IMR-90 (cell line): ENCODE measurements at regions not wholly inside any gene's neighbourhood (a gene's known extent, or its start where the extent isn't known, plus 50 kb on each side); places are given as distances from the start of the nearest gene placed in this dataset.
A peak's percentile ranks its signal among the peaks of the same experiment; 100 is the strongest.

Source experiments
- ATAC-seq: fragments of 200-7000 bp; cut with Tn5 transposase; 2 replicates; pipeline ENCODE4 v1.9.1; 2020; ENCODE audit warnings: low read depth, mild to moderate bottlenecking, moderate library complexity
- BruUV-seq: library from RNA; stranded (reverse); fragments of 400-500 nt; replicated peaks from 2 replicates; lab custom pipeline; 2021; lab: Mats Ljungman, UMichigan
- CTCF ChIA-PET: fragments of 300-600 bp; formaldehyde crosslinking; extraction: SDS; loops from one replicate; lab custom pipeline; 2021; ENCODE audit warnings: antibody characterized with exemption; lab: Yijun Ruan, JAX
- POLR2A ChIA-PET: fragments of 300-600 bp; sonication (Branson Sonifier 250); formaldehyde crosslinking; loops from one replicate; lab custom pipeline; 2022; ENCODE audit warnings: antibody characterized with exemption; ENCODE audit not compliant: unreplicated experiment; lab: Charles Lee
- DNase-seq: peaks from one replicate; pipeline ENCODE4 v3.0.0; 2013
- H2AFZ ChIP-seq: replicated peaks from 2 replicates; pipeline ENCODE3; 2013; ENCODE audit warnings: low read length, mild to moderate bottlenecking; ENCODE audit not compliant: poor library complexity
- H2AK5ac ChIP-seq: 2 replicates; pipeline ENCODE4 v1.6.1; 2013; ENCODE audit warnings: low read depth, low read length, inconsistent platforms
- H2AK9ac ChIP-seq: replicated peaks from 2 replicates; pipeline ENCODE3; 2013; ENCODE audit warnings: mild to moderate bottlenecking, low read depth, low read length, moderate library complexity; ENCODE audit not compliant: poor library complexity
- H2BK120ac ChIP-seq: 2 replicates; pipeline ENCODE4 v1.6.1; 2013; ENCODE audit warnings: low read depth, low read length, inconsistent platforms
- H2BK15ac ChIP-seq: 3 replicates; pipeline ENCODE4 v1.6.1; 2013; ENCODE audit warnings: low read depth, low read length, inconsistent platforms
- H2BK20ac ChIP-seq: 2 replicates; pipeline ENCODE4 v1.6.1; 2013; ENCODE audit warnings: low read depth, mild to moderate bottlenecking, inconsistent platforms, low read length, moderate library complexity
- H2BK5ac ChIP-seq: 2 replicates; pipeline ENCODE4 v1.6.1; 2013; ENCODE audit warnings: mild to moderate bottlenecking, low read depth, low read length, inconsistent platforms; ENCODE audit not compliant: poor library complexity, severe bottlenecking
- H3K14ac ChIP-seq: replicated peaks from 2 replicates; pipeline ENCODE4 v1.6.1; 2013; ENCODE audit warnings: low read depth, low read length, inconsistent platforms
- H3K18ac ChIP-seq: 2 replicates; pipeline ENCODE4 v1.6.1; 2013; ENCODE audit warnings: low read depth, low read length, control low read depth
- H3K23ac ChIP-seq: 2 replicates; pipeline ENCODE4 v1.6.1; 2013; ENCODE audit warnings: low read depth, low read length, inconsistent platforms
- H3K27ac ChIP-seq: 2 replicates; pipeline ENCODE4 v1.5.1; 2013; ENCODE audit warnings: mild to moderate bottlenecking, control low read depth, low read length; ENCODE audit not compliant: insufficient read depth
- H3K27me3 ChIP-seq: 2 replicates; pipeline ENCODE4 v1.6.1; 2013; ENCODE audit warnings: low read length; ENCODE audit not compliant: control insufficient read depth, insufficient read depth
- H3K36me3 ChIP-seq: 2 replicates; pipeline ENCODE4 v1.6.1; 2013; ENCODE audit warnings: low read length, mixed read lengths; ENCODE audit not compliant: control insufficient read depth, insufficient read depth
- H3K4ac ChIP-seq: 2 replicates; pipeline ENCODE4 v1.6.1; 2013; ENCODE audit warnings: low read depth, low read length, inconsistent platforms
- H3K4me1 ChIP-seq: 2 replicates; pipeline ENCODE4 v1.6.1; 2013; ENCODE audit warnings: low read length, mixed read lengths; ENCODE audit not compliant: control insufficient read depth, insufficient read depth
- H3K4me2 ChIP-seq: 2 replicates; pipeline ENCODE4 v1.6.1; 2013; ENCODE audit warnings: low read depth, mild to moderate bottlenecking, control low read depth, low read length, moderate library complexity
- H3K4me3 ChIP-seq: 2 replicates; pipeline ENCODE4 v1.5.1; 2013; ENCODE audit warnings: low read depth, mild to moderate bottlenecking, control low read depth, low read length, moderate library complexity; ENCODE audit not compliant: insufficient read depth
- H3K56ac ChIP-seq: 2 replicates; pipeline ENCODE4 v1.6.1; 2013; ENCODE audit warnings: low read length, inconsistent platforms; ENCODE audit not compliant: insufficient read depth; ENCODE audit errors: extremely low read depth
- H3K79me1 ChIP-seq, 2 experiments: 2 replicates each; pipeline ENCODE4 v1.6.1; 2013; ENCODE audit warnings: low read length in 2 of 2, inconsistent platforms in 1 of 2, low read depth in 1 of 2
- H3K9ac ChIP-seq: 2 replicates; pipeline ENCODE4 v1.6.1; 2013; ENCODE audit warnings: low read depth, low read length, control low read depth
- H3K9me1 ChIP-seq: 2 replicates; pipeline ENCODE4 v1.6.1; 2013; ENCODE audit warnings: low read length, inconsistent platforms; ENCODE audit not compliant: insufficient read depth
- H3K9me3 ChIP-seq: 2 replicates; pipeline ENCODE4 v1.6.1; 2013; ENCODE audit warnings: low read length; ENCODE audit not compliant: control insufficient read depth, insufficient read depth
- H4K20me1 ChIP-seq: 2 replicates; pipeline ENCODE4 v1.6.1; 2013; ENCODE audit warnings: low read length, inconsistent platforms; ENCODE audit not compliant: insufficient read depth
- H4K5ac ChIP-seq: 2 replicates; pipeline ENCODE4 v1.6.1; 2013; ENCODE audit warnings: mild to moderate bottlenecking, low read depth, low read length, control low read depth
- H4K8ac ChIP-seq, 2 experiments: 2 replicates each; pipeline ENCODE4 v1.6.1; 2013; ENCODE audit warnings: low read depth in 2 of 2, low read length in 2 of 2, control low read depth in 1 of 2, inconsistent platforms in 1 of 2
- H4K91ac ChIP-seq: 2 replicates; pipeline ENCODE4 v1.6.1; 2013; ENCODE audit warnings: low read depth, low read length, inconsistent platforms; ENCODE audit not compliant: insufficient read depth
- BHLHE40 ChIP-seq: fragments of 150-350 bp; IDR thresholded peaks from 2 replicates; pipeline ENCODE4 v1.6.1; 2016; ENCODE audit warnings: mild to moderate bottlenecking, low read depth, low read length
- CEBPB ChIP-seq: IDR thresholded peaks from 2 replicates; pipeline ENCODE4 v1.6.1; 2012; ENCODE audit warnings: low read depth, low read length, improper control_type of control experiment
- CHD1 ChIP-seq: IDR thresholded peaks from 2 replicates; pipeline ENCODE4 v1.6.1; 2012; ENCODE audit warnings: low read depth, low read length, improper control_type of control experiment
- FOS ChIP-seq: fragments of 150-350 bp; IDR thresholded peaks from 2 replicates; pipeline ENCODE4 v1.6.1; 2016; ENCODE audit warnings: low read depth, low read length
- MAZ ChIP-seq: IDR thresholded peaks from 2 replicates; pipeline ENCODE4 v1.6.1; 2012; ENCODE audit warnings: low read depth, mild to moderate bottlenecking, low read length, improper control_type of control experiment, moderate library complexity, borderline replicate concordance
- MXI1 ChIP-seq: IDR thresholded peaks from 2 replicates; pipeline ENCODE4 v1.6.1; 2012; ENCODE audit warnings: low read depth, mild to moderate bottlenecking, low read length, moderate library complexity, borderline replicate concordance
- NFE2L2 ChIP-seq: fragments of 150-350 bp; IDR thresholded peaks from 2 replicates; pipeline ENCODE4 v1.6.1; 2016; ENCODE audit warnings: low read depth, mild to moderate bottlenecking, low read length
- POLR2A ChIP-seq: IDR thresholded peaks from 2 replicates; pipeline ENCODE4 v1.6.1; 2012; ENCODE audit warnings: mild to moderate bottlenecking, low read depth, low read length
- RAD21 ChIP-seq: IDR thresholded peaks from 2 replicates; pipeline ENCODE4 v1.6.1; 2012; ENCODE audit warnings: low read length, improper control_type of control experiment
- RCOR1 ChIP-seq: IDR thresholded peaks from 2 replicates; pipeline ENCODE4 v1.6.1; 2012; ENCODE audit warnings: mild to moderate bottlenecking, low read length, improper control_type of control experiment; ENCODE audit not compliant: insufficient replicate concordance
- RFX5 ChIP-seq: IDR thresholded peaks from 2 replicates; pipeline ENCODE4 v1.8.0; 2012; ENCODE audit warnings: low read depth, mild to moderate bottlenecking, low read length, moderate library complexity
- SMC3 ChIP-seq: fragments of 150-350 bp; IDR thresholded peaks from 2 replicates; pipeline ENCODE4 v1.6.1; 2016; ENCODE audit warnings: low read depth, mild to moderate bottlenecking, antibody characterized with exemption, low read length, moderate library complexity
- WGBS, 2 experiments: methylation state at CpG; one replicate each; pipeline versions ENCODE4 v1.1.5 to v1.1.7; 2013; ENCODE audit warnings: missing lambda C conversion rate in 2 of 2; ENCODE audit not compliant: insufficient read length in 1 of 2; ENCODE audit errors: extremely low coverage in 2 of 2; 5-methylcytosine and 5-hydroxymethylcytosine counted together
- dilution Hi-C: fragments of 300-500 bp; cut with HindIII; formaldehyde crosslinking; loops from one replicate; pipeline ENCODE4 v1.14.3; 2018; ENCODE audit warnings: low sequenced_read_pairs; ENCODE audit not compliant: unreplicated experiment
- in situ Hi-C: fragments of 300-500 bp; cut with MboI; formaldehyde crosslinking; loops from 3 replicates; pipeline ENCODE4 v1.14.3; 2019; ENCODE audit warnings: low sequenced_read_pairs, inconsistent platforms, mixed read lengths
- intact Hi-C: fragments of 100-400 bp; cut with micrococcal nuclease; formaldehyde crosslinking; loops from 2 replicates; pipeline ENCODE4 v1.10.0; 2022
- TF ChIP-seq, protein P1 (sequence below): conservative IDR thresholded peaks from 2 replicates; pipeline ENCODE4 v1.5.1; 2012; ENCODE audit warnings: mild to moderate bottlenecking, low read depth, low read length, improper control_type of control experiment
- TF ChIP-seq, protein P2 (sequence below): fragments of 150-350 bp; IDR thresholded peaks from 2 replicates; pipeline ENCODE4 v1.6.1; 2016; ENCODE audit warnings: low read depth, mild to moderate bottlenecking, low read length, moderate library complexity, borderline replicate concordance
- TF ChIP-seq, protein P3 (sequence below): fragments of 150-350 bp; IDR thresholded peaks from 2 replicates; pipeline ENCODE4 v1.6.1; 2017; ENCODE audit warnings: mild to moderate bottlenecking, antibody characterized with exemption, low read length, low read depth

DNA sequence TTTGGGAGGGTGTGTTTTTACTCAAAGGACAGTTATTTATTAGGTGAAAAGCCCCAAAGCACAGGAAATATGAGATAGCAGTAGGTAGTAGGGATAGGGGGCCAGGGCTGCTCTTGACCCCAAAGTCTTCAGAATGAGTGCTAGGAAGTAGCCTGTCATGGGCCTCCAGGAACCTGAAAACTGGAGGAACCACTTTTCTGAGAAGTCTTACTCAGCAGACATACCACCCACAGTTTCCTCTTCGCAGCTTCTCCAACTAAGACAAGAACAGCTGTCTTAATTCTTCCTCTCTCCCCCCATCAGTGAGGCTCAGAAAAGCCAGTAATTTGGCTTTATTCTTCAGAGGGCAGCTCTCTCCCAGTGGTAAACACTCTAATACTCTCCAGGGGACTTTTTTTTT lies 84.0 kb upstream of the CTSC start:
- DNase-seq = peak; percentile 48
- in situ Hi-C loops (no loop called here), dilution Hi-C loops (no loop called here), intact Hi-C loops (no loop called here)
- Histone ChIP-seq H3K14ac (peak overlapping the region; percentile 17; the same call in 1 of the 2 replicates), H3K56ac (no peak overlapping the region), H2AK5ac (no peak overlapping the region; the same call in 1 of the 2 replicates), H3K79me1 (no peaks in the 10 kb centered on the region), H2AFZ (no peak overlapping the region), H4K8ac (no peak overlapping the region), H3K27ac (no peak overlapping the region), H3K23ac (peak overlapping the region; percentile 15; the same call in 1 of the 2 replicates), H3K4me1 (peaks cover 13% of the 10 kb centered on the region), H3K18ac (peak overlapping the region; percentile 40; the same call in 1 of the 2 replicates), H4K20me1 (no peaks in the 10 kb centered on the region), H2BK5ac (peak overlapping the region; percentile 91), H3K4me3 (no peak overlapping the region), H2AK9ac (no peak overlapping the region), H4K5ac (peak overlapping the region; percentile 74; the same call in 1 of the 2 replicates), H3K9me3 (no peaks in the 10 kb centered on the region), H3K9ac (no peak overlapping the region), H3K4me2 (no peak overlapping the region), H2BK15ac (no peak overlapping the region), H3K4ac (peak overlapping the region; percentile 41), H3K36me3 (no peaks in the 10 kb centered on the region), H2BK20ac (peak overlapping the region; percentile 51), H3K9me1 (0 out of 2 replicates have a peak, but pooled peaks cover 3% of the 10 kb centered on the region), H4K91ac (peak overlapping the region; percentile 36; the same call in 1 of the 2 replicates), H3K27me3 (no peaks in the 10 kb centered on the region), H2BK120ac (peak overlapping the region; percentile 54)
- TF ChIP-seq, protein P1, sequence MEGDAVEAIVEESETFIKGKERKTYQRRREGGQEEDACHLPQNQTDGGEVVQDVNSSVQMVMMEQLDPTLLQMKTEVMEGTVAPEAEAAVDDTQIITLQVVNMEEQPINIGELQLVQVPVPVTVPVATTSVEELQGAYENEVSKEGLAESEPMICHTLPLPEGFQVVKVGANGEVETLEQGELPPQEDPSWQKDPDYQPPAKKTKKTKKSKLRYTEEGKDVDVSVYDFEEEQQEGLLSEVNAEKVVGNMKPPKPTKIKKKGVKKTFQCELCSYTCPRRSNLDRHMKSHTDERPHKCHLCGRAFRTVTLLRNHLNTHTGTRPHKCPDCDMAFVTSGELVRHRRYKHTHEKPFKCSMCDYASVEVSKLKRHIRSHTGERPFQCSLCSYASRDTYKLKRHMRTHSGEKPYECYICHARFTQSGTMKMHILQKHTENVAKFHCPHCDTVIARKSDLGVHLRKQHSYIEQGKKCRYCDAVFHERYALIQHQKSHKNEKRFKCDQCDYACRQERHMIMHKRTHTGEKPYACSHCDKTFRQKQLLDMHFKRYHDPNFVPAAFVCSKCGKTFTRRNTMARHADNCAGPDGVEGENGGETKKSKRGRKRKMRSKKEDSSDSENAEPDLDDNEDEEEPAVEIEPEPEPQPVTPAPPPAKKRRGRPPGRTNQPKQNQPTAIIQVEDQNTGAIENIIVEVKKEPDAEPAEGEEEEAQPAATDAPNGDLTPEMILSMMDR = no peak
- TF ChIP-seq FOS (no peak), MAZ (no peak), CHD1 (no peak), CEBPB (no peak), BHLHE40 (no peak), MXI1 (no peak), RFX5 (no peak), POLR2A (no peak), RCOR1 (no peak), SMC3 (no peak), RAD21 (no peak), NFE2L2 (no peak)
- TF ChIP-seq, protein P2, sequence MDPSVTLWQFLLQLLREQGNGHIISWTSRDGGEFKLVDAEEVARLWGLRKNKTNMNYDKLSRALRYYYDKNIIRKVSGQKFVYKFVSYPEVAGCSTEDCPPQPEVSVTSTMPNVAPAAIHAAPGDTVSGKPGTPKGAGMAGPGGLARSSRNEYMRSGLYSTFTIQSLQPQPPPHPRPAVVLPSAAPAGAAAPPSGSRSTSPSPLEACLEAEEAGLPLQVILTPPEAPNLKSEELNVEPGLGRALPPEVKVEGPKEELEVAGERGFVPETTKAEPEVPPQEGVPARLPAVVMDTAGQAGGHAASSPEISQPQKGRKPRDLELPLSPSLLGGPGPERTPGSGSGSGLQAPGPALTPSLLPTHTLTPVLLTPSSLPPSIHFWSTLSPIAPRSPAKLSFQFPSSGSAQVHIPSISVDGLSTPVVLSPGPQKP = no peak
- TF ChIP-seq, protein P3, sequence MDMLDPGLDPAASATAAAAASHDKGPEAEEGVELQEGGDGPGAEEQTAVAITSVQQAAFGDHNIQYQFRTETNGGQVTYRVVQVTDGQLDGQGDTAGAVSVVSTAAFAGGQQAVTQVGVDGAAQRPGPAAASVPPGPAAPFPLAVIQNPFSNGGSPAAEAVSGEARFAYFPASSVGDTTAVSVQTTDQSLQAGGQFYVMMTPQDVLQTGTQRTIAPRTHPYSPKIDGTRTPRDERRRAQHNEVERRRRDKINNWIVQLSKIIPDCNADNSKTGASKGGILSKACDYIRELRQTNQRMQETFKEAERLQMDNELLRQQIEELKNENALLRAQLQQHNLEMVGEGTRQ = no peak
- no TSS peak for BruUV-seq
- POLR2A ChIA-PET = no interaction called here
- ATAC-seq = no peak
- CTCF ChIA-PET = interaction anchor here (0.6 kb wide), 1 partner anchor 94 kb away, joined by 5 read pairs; no protein-coding TSS in a partner anchor
- no CpG with 5 or more reads among the region's 1 CpG for WGBS, 2 experiments
